VCaP (cell line): ENCODE measurements at regions not wholly inside any gene's neighbourhood (a gene's known extent, or its start where the extent isn't known, plus 50 kb on each side); places are given as distances from the start of the nearest gene placed in this dataset.

Experiments
- H3K27ac ChIP-seq: fragments of 450-650 bp; 2 replicates; pipeline ENCODE4 v1.5.1; 2017
- CTCF ChIP-seq: fragments of 450-650 bp; conservative IDR thresholded peaks from 2 replicates; pipeline ENCODE4 v1.5.1; 2017; ENCODE audit warnings: mild to moderate bottlenecking, moderate library complexity

- H3K27ac ChIP-seq: no peak overlapping the region
- TF ChIP-seq CTCF: no peak
These were observed 577.1 kb downstream of the HACE1 start for GRCh38 chr6:104282581-104282980.

DNA sequence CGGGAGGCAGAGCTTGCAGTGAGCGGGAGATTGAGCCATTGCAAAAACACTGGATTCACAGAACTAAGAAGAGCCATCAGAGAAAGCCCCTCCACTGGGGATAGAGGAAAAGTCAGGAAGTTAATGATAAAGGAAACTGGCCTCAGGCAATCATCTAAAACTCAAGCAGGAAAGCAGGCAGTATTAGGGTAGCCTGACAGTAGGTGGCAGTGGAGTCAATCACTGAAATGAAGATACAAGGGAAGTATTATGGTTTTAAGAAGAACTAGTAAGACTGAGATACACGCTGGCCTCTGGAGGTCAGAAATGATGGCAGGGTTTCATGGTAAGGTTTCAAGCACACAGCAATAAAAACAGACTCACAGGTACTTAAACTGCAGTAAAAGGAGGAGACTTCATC lies 578.3 kb downstream of the HACE1 start:
- no peak overlapping the region for H3K27ac ChIP-seq
- TF ChIP-seq CTCF: peak; percentile 72

- TF ChIP-seq CTCF: no peak
- no peak overlapping the region for H3K27ac ChIP-seq
These were observed 591.3 kb downstream of the HACE1 start for GRCh38 chr6:104268389-104268788.

DNA sequence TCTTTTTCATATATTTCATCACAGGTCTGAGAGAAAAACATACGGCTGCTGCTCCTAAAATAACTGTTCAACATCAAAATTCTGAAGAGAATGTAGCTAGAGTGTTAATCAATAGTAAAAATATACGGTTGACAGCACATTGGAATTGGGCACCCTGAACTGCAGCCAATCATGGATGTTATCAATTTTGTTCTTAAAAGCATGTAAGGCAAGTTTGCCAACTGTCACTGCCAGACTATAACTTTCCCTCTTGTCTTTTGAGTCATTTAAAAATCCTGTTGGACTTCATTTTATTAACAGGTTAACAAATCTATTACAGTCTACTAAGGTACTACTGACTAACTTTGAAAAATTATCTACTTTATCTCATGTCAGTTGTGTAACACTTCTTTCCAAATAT lies 592.8 kb downstream of the HACE1 start:
- H3K27ac ChIP-seq: no peak overlapping the region
- TF ChIP-seq CTCF: no peak

DNA sequence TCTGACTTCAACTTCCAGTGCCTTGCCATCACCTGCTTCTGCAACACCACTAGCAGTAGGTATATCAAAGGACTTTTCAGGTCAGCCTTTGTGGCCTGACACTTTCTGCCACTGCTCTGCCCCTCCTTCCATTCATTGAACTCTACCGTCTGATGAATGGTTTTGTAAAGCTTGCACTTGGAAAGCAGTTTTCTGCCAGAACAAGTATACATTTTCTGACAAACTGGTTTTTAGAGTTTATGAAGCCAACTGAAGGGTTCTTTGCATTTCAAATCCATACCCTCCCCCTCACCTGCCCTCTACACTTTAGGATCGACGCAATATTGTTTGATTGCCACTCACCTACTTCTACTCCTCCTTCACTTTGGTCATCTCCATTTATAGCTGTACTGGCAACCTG lies 603.1 kb downstream of the HACE1 start:
- no peak for TF ChIP-seq CTCF
- no peak overlapping the region for H3K27ac ChIP-seq

DNA sequence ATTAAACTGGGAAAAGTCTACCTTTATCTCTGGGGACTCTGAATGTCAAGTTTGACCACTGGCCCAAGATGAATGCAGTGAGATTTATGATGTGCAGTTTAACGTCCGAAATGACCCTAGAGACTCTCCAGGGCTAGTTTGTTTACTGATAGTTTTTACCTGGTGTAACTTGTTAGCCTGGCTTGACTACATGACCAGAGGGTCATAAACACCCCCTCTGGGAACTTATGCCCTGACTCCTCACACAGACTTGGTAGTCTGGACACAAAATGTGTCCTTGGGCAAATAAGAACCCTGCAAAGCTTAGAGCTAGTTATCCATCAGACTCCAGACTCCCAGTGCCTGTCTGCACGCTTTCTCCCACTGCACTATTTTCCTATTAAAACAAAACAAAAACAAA lies 606.5 kb downstream of the HACE1 start:
- H3K27ac ChIP-seq: peak overlapping the region; percentile 10; the same call in 1 of the 2 replicates
- TF ChIP-seq CTCF: no peak

DNA sequence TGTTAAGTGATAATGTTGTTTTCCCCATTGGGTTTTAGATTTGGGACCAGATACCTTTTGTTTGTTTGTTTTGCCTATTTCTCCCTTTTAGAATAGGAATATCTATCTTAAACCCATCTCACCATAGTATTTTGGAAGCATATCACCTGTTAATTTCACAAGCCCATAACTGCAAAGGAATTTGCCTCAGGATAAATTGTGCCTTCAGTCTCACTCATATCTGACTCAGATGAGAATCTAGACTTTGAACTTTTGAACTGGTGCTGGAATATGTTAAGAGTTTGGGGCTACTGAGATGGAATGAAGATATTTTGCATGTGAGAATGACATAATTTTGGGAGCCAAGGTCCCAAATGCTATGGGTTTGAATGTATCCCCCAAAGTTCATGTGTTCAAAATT lies 607.4 kb downstream of the HACE1 start:
- 0 out of 2 replicates have a peak overlapping the region, but pooled peaks have one; percentile 10 for H3K27ac ChIP-seq
- no peak for TF ChIP-seq CTCF

- TF ChIP-seq CTCF: no peak
- H3K27ac ChIP-seq: no peak overlapping the region
These were observed 608.1 kb downstream of the HACE1 start for GRCh38 chr6:104251651-104252050.
